ENCODE measurements at regions not wholly inside any gene's neighbourhood (a gene's known extent, or its start where the extent isn't known, plus 50 kb on each side); places are given as distances from the start of the nearest gene placed in this dataset.

DNA sequence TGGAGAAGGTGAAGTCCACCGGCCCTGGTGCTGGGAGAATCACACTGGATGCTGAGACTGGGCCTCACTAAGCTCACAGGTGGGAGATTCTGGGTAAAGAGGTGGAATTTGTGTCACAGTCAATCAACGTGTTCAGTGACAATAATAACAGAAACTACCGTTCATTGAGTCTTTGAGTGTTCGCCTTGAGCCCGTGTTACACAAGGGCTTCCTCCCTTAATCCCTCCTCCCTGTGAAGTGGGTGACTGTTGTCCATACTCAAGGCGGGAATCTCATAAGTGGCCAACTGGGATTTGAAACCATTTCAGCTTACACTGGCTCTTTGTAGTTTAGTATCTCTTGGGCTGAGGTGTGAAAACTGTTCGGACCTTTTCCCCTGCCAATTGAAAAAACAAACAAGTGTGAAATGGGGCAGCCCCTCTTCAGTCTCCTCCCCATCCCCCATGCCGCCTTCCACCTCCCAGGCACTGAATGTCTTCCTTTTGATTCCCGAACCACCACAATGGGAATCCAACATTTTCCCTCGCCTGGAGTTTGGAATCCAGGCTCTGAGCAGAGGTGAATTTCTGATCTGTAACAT is 502.4 kb downstream of the MIAT start:
- no peak for FAIRE-seq
- no peaks in the 10 kb centered on the region for H3K9me1 ChIP-seq (ENCODE audit: control insufficient read depth, extremely low read depth, insufficient read depth, low read length)
- peaks cover 11% of the 10 kb centered on the region for H3K27me3 ChIP-seq (ENCODE audit: control insufficient read depth, extremely low read depth, insufficient read depth, low read length)
- no peaks in the 10 kb centered on the region for H3K79me2 ChIP-seq (ENCODE audit: control insufficient read depth, insufficient read depth, low read length)
- no peak overlapping the region for H3K4me3 ChIP-seq (ENCODE audit: control insufficient read depth in 2 of 3, extremely low read depth in 1 of 3, insufficient read depth in 2 of 3, low read depth in 1 of 3, low read length in 3 of 3)
- H3K9me3 ChIP-seq (ENCODE audit: control insufficient read depth, low read depth, low read length), result no peaks in the 10 kb centered on the region
- no peak for TF ChIP-seq EZH2 (IDR thresholded peaks at IDR 0.05; ENCODE audit: low read length)
- TF ChIP-seq, protein P1, sequence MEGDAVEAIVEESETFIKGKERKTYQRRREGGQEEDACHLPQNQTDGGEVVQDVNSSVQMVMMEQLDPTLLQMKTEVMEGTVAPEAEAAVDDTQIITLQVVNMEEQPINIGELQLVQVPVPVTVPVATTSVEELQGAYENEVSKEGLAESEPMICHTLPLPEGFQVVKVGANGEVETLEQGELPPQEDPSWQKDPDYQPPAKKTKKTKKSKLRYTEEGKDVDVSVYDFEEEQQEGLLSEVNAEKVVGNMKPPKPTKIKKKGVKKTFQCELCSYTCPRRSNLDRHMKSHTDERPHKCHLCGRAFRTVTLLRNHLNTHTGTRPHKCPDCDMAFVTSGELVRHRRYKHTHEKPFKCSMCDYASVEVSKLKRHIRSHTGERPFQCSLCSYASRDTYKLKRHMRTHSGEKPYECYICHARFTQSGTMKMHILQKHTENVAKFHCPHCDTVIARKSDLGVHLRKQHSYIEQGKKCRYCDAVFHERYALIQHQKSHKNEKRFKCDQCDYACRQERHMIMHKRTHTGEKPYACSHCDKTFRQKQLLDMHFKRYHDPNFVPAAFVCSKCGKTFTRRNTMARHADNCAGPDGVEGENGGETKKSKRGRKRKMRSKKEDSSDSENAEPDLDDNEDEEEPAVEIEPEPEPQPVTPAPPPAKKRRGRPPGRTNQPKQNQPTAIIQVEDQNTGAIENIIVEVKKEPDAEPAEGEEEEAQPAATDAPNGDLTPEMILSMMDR (optimal IDR thresholded peaks at IDR 0.05 in 1 of 3, IDR thresholded peaks at IDR 0.05 in 1 of 3, conservative IDR thresholded peaks at IDR 0.05 in 1 of 3; ENCODE audit: extremely low read depth in 1 of 3, insufficient read depth in 2 of 3, low read length in 3 of 3), result no peak
- no peak overlapping the region for H3K4me2 ChIP-seq (ENCODE audit: control insufficient read depth, extremely low read depth, insufficient read depth, low read depth, low read length)
- H3K27ac ChIP-seq (ENCODE audit: control insufficient read depth, insufficient read depth, low read length), result no peak overlapping the region
- H4K20me1 ChIP-seq (ENCODE audit: control insufficient read depth, extremely low read depth, insufficient read depth, low read length), result no peaks in the 10 kb centered on the region
- no peak overlapping the region for H2AFZ ChIP-seq (ENCODE audit: control insufficient read depth, low read length)
- no peak overlapping the region for H3K9ac ChIP-seq (ENCODE audit: control insufficient read depth, extremely low read depth, insufficient read depth, low read length)
- dilution Hi-C loops (cut with MboI; ENCODE audit: extremely low pct_ligation_motif_present, low sequenced_read_pairs), result no loop called here
- no peak for DNase-seq (ENCODE audit: low read depth, low spot score)
- H3K36me3 ChIP-seq (ENCODE audit: control insufficient read depth in 2 of 2, extremely low read depth in 1 of 2, insufficient read depth in 2 of 2, low read length in 2 of 2), result no peaks in the 10 kb centered on the region
- H3K4me1 ChIP-seq (ENCODE audit: control insufficient read depth, extremely low read depth, insufficient read depth, low read length), result no peaks in the 10 kb centered on the region

- no peak overlapping the region for H3K4me2 ChIP-seq (ENCODE audit: control insufficient read depth, extremely low read depth, insufficient read depth, low read depth, low read length)
- H3K4me3 ChIP-seq (ENCODE audit: control insufficient read depth in 2 of 3, extremely low read depth in 1 of 3, insufficient read depth in 2 of 3, low read depth in 1 of 3, low read length in 3 of 3), result no peak overlapping the region
- dilution Hi-C loops (cut with MboI; ENCODE audit: extremely low pct_ligation_motif_present, low sequenced_read_pairs), result no loop called here
- H2AFZ ChIP-seq (ENCODE audit: control insufficient read depth, low read length), result no peak overlapping the region
- H3K79me2 ChIP-seq (ENCODE audit: control insufficient read depth, insufficient read depth, low read length), result no peaks in the 10 kb centered on the region
- peaks cover 18% of the 10 kb centered on the region for H3K27me3 ChIP-seq (ENCODE audit: control insufficient read depth, extremely low read depth, insufficient read depth, low read length)
- H3K9ac ChIP-seq (ENCODE audit: control insufficient read depth, extremely low read depth, insufficient read depth, low read length), result no peak overlapping the region
- no peaks in the 10 kb centered on the region for H3K4me1 ChIP-seq (ENCODE audit: control insufficient read depth, extremely low read depth, insufficient read depth, low read length)
- TF ChIP-seq EZH2 (IDR thresholded peaks at IDR 0.05; ENCODE audit: low read length), result no peak
- TF ChIP-seq, protein P1 (optimal IDR thresholded peaks at IDR 0.05 in 1 of 3, IDR thresholded peaks at IDR 0.05 in 1 of 3, conservative IDR thresholded peaks at IDR 0.05 in 1 of 3; ENCODE audit: extremely low read depth in 1 of 3, insufficient read depth in 2 of 3, low read length in 3 of 3), result no peak
- H3K9me3 ChIP-seq (ENCODE audit: control insufficient read depth, low read depth, low read length), result no peaks in the 10 kb centered on the region
- H3K36me3 ChIP-seq (ENCODE audit: control insufficient read depth in 2 of 2, extremely low read depth in 1 of 2, insufficient read depth in 2 of 2, low read length in 2 of 2), result no peaks in the 10 kb centered on the region
- H3K9me1 ChIP-seq (ENCODE audit: control insufficient read depth, extremely low read depth, insufficient read depth, low read length), result no peaks in the 10 kb centered on the region
- FAIRE-seq, result no peak
- DNase-seq (ENCODE audit: low read depth, low spot score), result no peak
- no peak overlapping the region for H3K27ac ChIP-seq (ENCODE audit: control insufficient read depth, insufficient read depth, low read length)
- no peaks in the 10 kb centered on the region for H4K20me1 ChIP-seq (ENCODE audit: control insufficient read depth, extremely low read depth, insufficient read depth, low read length)
Measured at GRCh38 chr22:27163162-27164137, 506.1 kb downstream of the MIAT start.

Measured in keratinocyte (primary cell).